ENCODE measurements at regions not wholly inside any gene's neighbourhood (a gene's known extent, or its start where the extent isn't known, plus 50 kb on each side); places are given as distances from the start of the nearest gene placed in this dataset.

DNA sequence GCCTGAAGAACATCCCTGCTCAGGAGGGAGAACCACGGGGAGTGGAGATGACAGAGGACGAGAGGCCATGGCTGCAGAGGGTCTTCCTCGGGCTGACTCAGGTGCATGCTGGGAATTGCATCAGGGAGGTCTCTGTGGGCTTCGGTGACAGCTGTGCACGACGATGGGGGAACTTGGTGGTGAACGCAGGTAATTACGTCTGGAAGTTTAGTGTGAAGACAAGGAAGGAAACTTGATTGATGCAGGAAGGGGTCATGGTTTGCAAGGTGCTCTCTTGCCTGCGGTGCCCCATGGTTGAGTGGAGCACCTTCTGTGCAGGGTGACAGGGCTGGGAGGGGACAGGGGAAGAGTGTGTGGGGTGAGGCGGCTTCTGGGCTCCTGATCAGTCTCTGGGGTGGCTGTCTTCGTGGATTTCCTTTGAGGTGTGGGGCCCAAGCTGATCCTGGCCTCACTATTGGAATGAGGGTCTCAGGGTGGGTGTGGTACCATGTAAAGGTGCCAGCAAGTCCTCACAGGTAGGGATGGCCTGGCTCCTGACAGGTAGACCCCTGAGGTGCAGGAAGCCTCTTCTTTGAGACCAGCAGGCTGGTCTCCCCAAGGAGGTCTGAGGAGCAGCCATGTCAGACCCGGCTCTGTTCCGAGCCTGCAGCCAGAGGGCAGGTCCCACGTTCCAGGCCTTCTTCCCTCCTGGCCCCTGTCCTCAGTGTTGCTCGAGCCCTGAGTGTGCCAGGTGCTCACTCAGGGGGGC lies 1020.1 kb downstream of the TBC1D22A start:
- TF ChIP-seq, protein P1, sequence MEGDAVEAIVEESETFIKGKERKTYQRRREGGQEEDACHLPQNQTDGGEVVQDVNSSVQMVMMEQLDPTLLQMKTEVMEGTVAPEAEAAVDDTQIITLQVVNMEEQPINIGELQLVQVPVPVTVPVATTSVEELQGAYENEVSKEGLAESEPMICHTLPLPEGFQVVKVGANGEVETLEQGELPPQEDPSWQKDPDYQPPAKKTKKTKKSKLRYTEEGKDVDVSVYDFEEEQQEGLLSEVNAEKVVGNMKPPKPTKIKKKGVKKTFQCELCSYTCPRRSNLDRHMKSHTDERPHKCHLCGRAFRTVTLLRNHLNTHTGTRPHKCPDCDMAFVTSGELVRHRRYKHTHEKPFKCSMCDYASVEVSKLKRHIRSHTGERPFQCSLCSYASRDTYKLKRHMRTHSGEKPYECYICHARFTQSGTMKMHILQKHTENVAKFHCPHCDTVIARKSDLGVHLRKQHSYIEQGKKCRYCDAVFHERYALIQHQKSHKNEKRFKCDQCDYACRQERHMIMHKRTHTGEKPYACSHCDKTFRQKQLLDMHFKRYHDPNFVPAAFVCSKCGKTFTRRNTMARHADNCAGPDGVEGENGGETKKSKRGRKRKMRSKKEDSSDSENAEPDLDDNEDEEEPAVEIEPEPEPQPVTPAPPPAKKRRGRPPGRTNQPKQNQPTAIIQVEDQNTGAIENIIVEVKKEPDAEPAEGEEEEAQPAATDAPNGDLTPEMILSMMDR (conservative IDR thresholded peaks at IDR 0.05; ENCODE audit: low read length): no peak
- TF ChIP-seq EZH2phosphoT487 (IDR thresholded peaks at IDR 0.05; ENCODE audit: borderline replicate concordance): no peak
- Histone ChIP-seq H3K9ac (ENCODE audit: low read depth, low read length, poor library complexity, severe bottlenecking) (no peak overlapping the region), H3K27me3 (ENCODE audit: insufficient read depth, low read length, poor library complexity, severe bottlenecking) (no peaks in the 10 kb centered on the region), H3K4me2 (ENCODE audit: low read depth, low read length, poor library complexity, severe bottlenecking) (no peak overlapping the region), H2AFZ (ENCODE audit: low read length) (no peak overlapping the region), H3K36me3 (ENCODE audit: insufficient read depth, low read length) (no peaks in the 10 kb centered on the region), H3K4me3 (ENCODE audit: low read length, poor library complexity, severe bottlenecking) (no peak overlapping the region), H3K9me2 (replicated peaks; ENCODE audit: low read depth, low read length) (no peaks in the 10 kb centered on the region), H4K20me1 (ENCODE audit: insufficient read depth, low read length, poor library complexity, severe bottlenecking) (no peaks in the 10 kb centered on the region), H3F3A (ENCODE audit: low read depth) (no peaks in the 10 kb centered on the region), H3K4me1 (ENCODE audit: insufficient read depth, low read length, poor library complexity, severe bottlenecking) (no peaks in the 10 kb centered on the region), H3K79me2 (ENCODE audit: insufficient read depth, low read length) (no peaks in the 10 kb centered on the region), H3K9me3 (ENCODE audit: insufficient read depth, low read depth, low read length) (peaks cover 5% of the 10 kb centered on the region; the same call in 1 of the 2 replicates)

- Histone ChIP-seq H2AFZ (ENCODE audit: low read length) (no peak overlapping the region), H3K9me2 (replicated peaks; ENCODE audit: low read depth, low read length) (no peaks in the 10 kb centered on the region), H3K9me3 (ENCODE audit: insufficient read depth, low read depth, low read length) (peaks cover 5% of the 10 kb centered on the region; the same call in 1 of the 2 replicates), H3K9ac (ENCODE audit: low read depth, low read length, poor library complexity, severe bottlenecking) (no peak overlapping the region), H3K4me1 (ENCODE audit: insufficient read depth, low read length, poor library complexity, severe bottlenecking) (no peaks in the 10 kb centered on the region), H3K36me3 (ENCODE audit: insufficient read depth, low read length) (no peaks in the 10 kb centered on the region), H3F3A (ENCODE audit: low read depth) (no peaks in the 10 kb centered on the region), H3K27me3 (ENCODE audit: insufficient read depth, low read length, poor library complexity, severe bottlenecking) (no peaks in the 10 kb centered on the region), H3K4me2 (ENCODE audit: low read depth, low read length, poor library complexity, severe bottlenecking) (no peak overlapping the region), H4K20me1 (ENCODE audit: insufficient read depth, low read length, poor library complexity, severe bottlenecking) (no peaks in the 10 kb centered on the region), H3K4me3 (ENCODE audit: low read length, poor library complexity, severe bottlenecking) (no peak overlapping the region), H3K79me2 (ENCODE audit: insufficient read depth, low read length) (no peaks in the 10 kb centered on the region)
- TF ChIP-seq EZH2phosphoT487 (IDR thresholded peaks at IDR 0.05; ENCODE audit: borderline replicate concordance): no peak
- TF ChIP-seq, protein P1 (conservative IDR thresholded peaks at IDR 0.05; ENCODE audit: low read length): no peak
These were observed 1019.1 kb downstream of the TBC1D22A start for GRCh38 chr22:47781427-47782111.

- no peaks in the 10 kb centered on the region for H3K79me2 ChIP-seq (ENCODE audit: insufficient read depth, low read length)
- H3K9me3 ChIP-seq (ENCODE audit: insufficient read depth, low read depth, low read length): peaks cover 4% of the 10 kb centered on the region; the same call in 1 of the 2 replicates
- no peaks in the 10 kb centered on the region for H3K36me3 ChIP-seq (ENCODE audit: insufficient read depth, low read length)
- no peaks in the 10 kb centered on the region for H3K27me3 ChIP-seq (ENCODE audit: insufficient read depth, low read length, poor library complexity, severe bottlenecking)
- no peaks in the 10 kb centered on the region for H3F3A ChIP-seq (ENCODE audit: low read depth)
- no peak overlapping the region for H3K4me2 ChIP-seq (ENCODE audit: low read depth, low read length, poor library complexity, severe bottlenecking)
- H4K20me1 ChIP-seq (ENCODE audit: insufficient read depth, low read length, poor library complexity, severe bottlenecking): no peaks in the 10 kb centered on the region
- H2AFZ ChIP-seq (ENCODE audit: low read length): no peak overlapping the region
- TF ChIP-seq, protein P1 (conservative IDR thresholded peaks at IDR 0.05; ENCODE audit: low read length): no peak
- no peak for TF ChIP-seq EZH2phosphoT487 (IDR thresholded peaks at IDR 0.05; ENCODE audit: borderline replicate concordance)
- no peak overlapping the region for H3K9ac ChIP-seq (ENCODE audit: low read depth, low read length, poor library complexity, severe bottlenecking)
- H3K4me1 ChIP-seq (ENCODE audit: insufficient read depth, low read length, poor library complexity, severe bottlenecking): no peaks in the 10 kb centered on the region
- H3K9me2 ChIP-seq (replicated peaks; ENCODE audit: low read depth, low read length): no peaks in the 10 kb centered on the region
- H3K4me3 ChIP-seq (ENCODE audit: low read length, poor library complexity, severe bottlenecking): no peak overlapping the region
These were observed 1018.6 kb downstream of the TBC1D22A start for GRCh38 chr22:47781024-47781423.
